ENCODE measurements at regions not wholly inside any gene's neighbourhood (a gene's known extent, or its start where the extent isn't known, plus 50 kb on each side); places are given as distances from the start of the nearest gene placed in this dataset.

- DNase-seq (ENCODE audit: low read depth), result no peak
Measured at GRCh38 chr6:98443633-98444032, 390.7 kb upstream of the POU3F2 start.

- no peak for DNase-seq (ENCODE audit: low read depth)
Measured at GRCh38 chr6:98452685-98453084, 381.7 kb upstream of the POU3F2 start.

- DNase-seq (ENCODE audit: low read depth), result no peak
Measured at GRCh38 chr6:98454809-98455322, 379.5 kb upstream of the POU3F2 start.

GRCh38 chr6:98458708-98459107 lies 375.7 kb upstream of the POU3F2 start:
- no peak for DNase-seq (ENCODE audit: low read depth)

GRCh38 chr6:98463038-98464000 lies 371.1 kb upstream of the POU3F2 start:
- no peak for DNase-seq (ENCODE audit: low read depth)

- DNase-seq (ENCODE audit: low read depth), result no peak
Measured at GRCh38 chr6:98467091-98467490, 367.3 kb upstream of the POU3F2 start.

GRCh38 chr6:98467902-98468301 lies 366.5 kb upstream of the POU3F2 start:
- no peak for DNase-seq (ENCODE audit: low read depth)

- no peak for DNase-seq (ENCODE audit: low read depth)
Measured at GRCh38 chr6:98469141-98469540, 365.2 kb upstream of the POU3F2 start.

GRCh38 chr6:98470821-98471220 lies 363.6 kb upstream of the POU3F2 start:
- DNase-seq (ENCODE audit: low read depth), result no peak

- no peak for DNase-seq (ENCODE audit: low read depth)
Measured at GRCh38 chr6:98471444-98471843, 362.9 kb upstream of the POU3F2 start.

GRCh38 chr6:98477231-98477630 lies 357.1 kb upstream of the POU3F2 start:
- DNase-seq (ENCODE audit: low read depth), result no peak

- DNase-seq (ENCODE audit: low read depth), result no peak
Measured at GRCh38 chr6:98484696-98485095, 349.7 kb upstream of the POU3F2 start.

GRCh38 chr6:98485593-98485992 lies 348.8 kb upstream of the POU3F2 start:
- DNase-seq (ENCODE audit: low read depth), result no peak

GRCh38 chr6:98486057-98486456 lies 348.3 kb upstream of the POU3F2 start:
- no peak for DNase-seq (ENCODE audit: low read depth)

GRCh38 chr6:98487612-98488011 lies 346.8 kb upstream of the POU3F2 start:
- no peak for DNase-seq (ENCODE audit: low read depth)

- no peak for DNase-seq (ENCODE audit: low read depth)
Measured at GRCh38 chr6:98498144-98498775, 336.1 kb upstream of the POU3F2 start.

- DNase-seq (ENCODE audit: low read depth), result no peak
Measured at GRCh38 chr6:98498866-98499265, 335.5 kb upstream of the POU3F2 start.

GRCh38 chr6:98514073-98514720 lies 320.2 kb upstream of the POU3F2 start:
- DNase-seq (ENCODE audit: low read depth), result no peak

- no peak for DNase-seq (ENCODE audit: low read depth)
Measured at GRCh38 chr6:98514796-98515195, 319.6 kb upstream of the POU3F2 start.

- DNase-seq (ENCODE audit: low read depth), result no peak
Measured at GRCh38 chr6:98516206-98516605, 318.2 kb upstream of the POU3F2 start.

- DNase-seq (ENCODE audit: low read depth), result no peak
Measured at GRCh38 chr6:98516866-98517265, 317.5 kb upstream of the POU3F2 start.

GRCh38 chr6:98525860-98526259 lies 308.5 kb upstream of the POU3F2 start:
- DNase-seq (ENCODE audit: low read depth), result no peak

Data from LHCN-M2 (cell line).